GM12874 (cell line): ENCODE measurements at regions not wholly inside any gene's neighbourhood (a gene's known extent, or its start where the extent isn't known, plus 50 kb on each side); places are given as distances from the start of the nearest gene placed in this dataset.

Experiments used
- TF ChIP-seq, protein P1 (sequence below): IDR thresholded peaks from 2 replicates; pipeline ENCODE4 v1.5.1; 2011; ENCODE audit warnings: low read depth, mild to moderate bottlenecking, control low read depth, low read length, moderate library complexity; ENCODE audit not compliant: insufficient read depth

DNA sequence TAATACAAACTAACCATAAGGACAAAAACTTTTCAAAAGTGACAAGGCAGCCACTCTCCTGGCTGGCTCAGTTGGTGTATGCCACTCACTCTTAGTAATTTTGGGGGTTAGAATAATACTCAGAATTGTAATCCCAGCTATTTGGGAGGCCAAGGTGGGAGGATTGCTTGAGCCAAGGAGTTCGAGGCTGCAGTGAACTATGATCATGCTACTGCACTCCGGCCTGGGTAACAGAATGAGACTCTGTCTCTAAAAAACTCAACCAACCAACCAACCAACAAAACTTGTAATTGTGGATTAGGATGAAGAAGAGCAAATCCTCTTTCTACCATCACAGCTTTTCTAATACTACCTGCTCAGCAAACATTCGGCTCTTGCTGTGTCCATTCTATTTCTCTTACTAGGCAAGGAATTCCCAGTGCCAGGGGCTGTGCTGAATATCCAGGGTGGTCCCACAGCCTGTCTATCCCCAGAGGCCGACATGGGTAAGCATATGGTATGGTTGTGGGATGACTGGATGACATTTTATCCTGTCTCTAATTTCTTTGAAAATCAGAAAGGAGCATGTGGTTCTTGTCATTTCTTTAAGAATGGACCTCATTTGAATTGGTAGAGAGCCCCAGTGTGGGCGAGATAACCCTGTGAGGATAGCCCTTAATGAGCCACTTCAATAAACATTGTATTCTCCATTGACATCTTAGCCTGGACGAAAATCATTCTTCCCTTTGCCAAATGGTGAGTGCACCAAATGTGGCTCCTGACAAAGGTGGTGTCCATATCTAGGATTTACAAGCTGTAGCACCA is 220.1 kb downstream of the MYCN start:
- TF ChIP-seq, protein P1, sequence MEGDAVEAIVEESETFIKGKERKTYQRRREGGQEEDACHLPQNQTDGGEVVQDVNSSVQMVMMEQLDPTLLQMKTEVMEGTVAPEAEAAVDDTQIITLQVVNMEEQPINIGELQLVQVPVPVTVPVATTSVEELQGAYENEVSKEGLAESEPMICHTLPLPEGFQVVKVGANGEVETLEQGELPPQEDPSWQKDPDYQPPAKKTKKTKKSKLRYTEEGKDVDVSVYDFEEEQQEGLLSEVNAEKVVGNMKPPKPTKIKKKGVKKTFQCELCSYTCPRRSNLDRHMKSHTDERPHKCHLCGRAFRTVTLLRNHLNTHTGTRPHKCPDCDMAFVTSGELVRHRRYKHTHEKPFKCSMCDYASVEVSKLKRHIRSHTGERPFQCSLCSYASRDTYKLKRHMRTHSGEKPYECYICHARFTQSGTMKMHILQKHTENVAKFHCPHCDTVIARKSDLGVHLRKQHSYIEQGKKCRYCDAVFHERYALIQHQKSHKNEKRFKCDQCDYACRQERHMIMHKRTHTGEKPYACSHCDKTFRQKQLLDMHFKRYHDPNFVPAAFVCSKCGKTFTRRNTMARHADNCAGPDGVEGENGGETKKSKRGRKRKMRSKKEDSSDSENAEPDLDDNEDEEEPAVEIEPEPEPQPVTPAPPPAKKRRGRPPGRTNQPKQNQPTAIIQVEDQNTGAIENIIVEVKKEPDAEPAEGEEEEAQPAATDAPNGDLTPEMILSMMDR = no peak

DNA sequence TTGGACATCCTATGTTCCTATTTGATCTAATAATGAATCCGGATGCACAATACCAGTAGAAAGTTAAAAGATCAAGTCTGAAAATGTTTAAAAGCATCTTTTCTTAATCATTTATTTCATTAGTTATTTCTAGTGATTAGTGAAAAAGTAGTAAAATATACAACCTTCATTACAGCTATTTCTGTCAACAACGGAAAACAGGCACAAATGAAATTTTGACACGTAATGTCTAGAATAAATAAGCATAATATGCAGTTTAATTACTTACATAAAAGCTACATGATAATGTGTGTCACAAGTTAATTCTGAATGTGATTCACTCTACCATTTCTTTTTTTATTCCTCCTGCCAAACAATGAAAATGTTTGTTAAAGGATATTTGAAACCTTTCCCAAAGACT is 216.1 kb downstream of the MYCN start:
- TF ChIP-seq, protein P1 = no peak

DNA sequence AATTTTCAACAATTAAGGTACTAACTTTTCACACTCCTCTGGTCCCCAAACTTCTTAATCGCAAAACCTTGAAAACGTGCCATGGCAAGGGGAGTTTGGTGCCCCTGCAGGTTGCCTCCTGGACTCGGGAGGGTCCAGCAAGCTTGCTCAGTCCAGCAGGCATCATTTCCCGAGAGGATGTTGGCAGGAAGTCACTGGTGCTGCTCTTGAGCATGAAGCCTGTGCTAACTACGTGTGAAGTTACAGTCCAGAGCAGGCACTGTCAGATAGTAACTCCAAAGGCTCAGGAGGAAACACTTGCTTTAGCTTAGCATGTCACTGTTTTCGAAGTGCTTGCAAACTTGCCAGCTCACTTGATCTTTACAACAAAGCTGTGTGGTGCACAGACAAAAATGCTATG is 215.4 kb downstream of the MYCN start:
- TF ChIP-seq, protein P1 = no peak

DNA sequence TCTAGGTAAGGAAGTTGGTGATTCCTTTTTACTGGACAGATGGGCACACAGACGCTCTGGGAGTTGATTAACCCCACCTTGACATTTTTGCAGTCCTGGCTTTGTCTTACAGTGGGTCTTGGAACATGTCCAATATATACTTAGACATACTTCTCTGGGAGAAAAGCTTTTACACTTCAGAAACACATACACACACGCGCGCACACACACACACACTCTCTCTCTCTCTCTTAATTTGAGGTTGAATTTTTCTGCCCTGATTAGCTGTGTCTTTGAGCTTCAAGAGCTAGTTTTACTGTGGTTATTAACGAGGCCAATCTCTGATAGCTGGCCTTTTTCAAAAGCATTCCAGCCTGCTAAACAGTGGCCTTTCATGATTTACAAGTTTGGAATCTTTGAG is 215.0 kb downstream of the MYCN start:
- TF ChIP-seq, protein P1 = no peak

DNA sequence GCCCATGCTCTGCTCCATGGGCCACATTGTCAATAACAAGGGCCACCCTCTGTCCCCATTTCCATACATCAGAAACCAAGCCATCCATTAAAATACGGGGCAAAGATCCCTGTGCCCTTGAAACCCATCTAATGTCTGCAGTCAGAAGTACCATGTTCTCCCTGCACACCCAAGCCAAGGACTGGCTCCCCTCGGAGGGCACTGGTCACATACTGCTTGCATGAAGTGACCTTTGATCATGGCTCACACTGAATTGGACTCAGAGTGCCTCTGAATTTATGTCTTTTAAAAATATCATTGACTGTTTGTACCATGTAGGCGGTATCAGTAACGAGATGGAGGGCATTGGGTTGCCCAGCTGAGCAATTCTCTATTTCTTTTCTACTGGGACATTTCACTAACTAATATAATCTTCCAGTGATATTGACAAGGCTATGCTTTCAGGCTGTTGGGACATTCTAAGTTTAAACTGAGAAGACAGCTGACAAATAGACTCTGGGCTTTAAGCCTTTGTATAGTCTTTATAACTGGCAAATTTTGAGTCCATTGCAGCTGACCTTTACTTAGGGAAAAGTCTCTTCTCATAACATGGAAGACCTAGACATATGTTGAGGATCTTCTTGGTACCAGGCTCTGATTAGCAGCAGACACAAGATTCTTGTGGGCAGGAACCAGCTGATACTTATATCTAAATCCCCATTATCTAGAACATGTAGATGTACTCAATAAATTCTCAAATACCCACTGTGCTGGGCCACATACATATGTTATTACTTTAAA is 214.3 kb downstream of the MYCN start:
- TF ChIP-seq, protein P1 = no peak

DNA sequence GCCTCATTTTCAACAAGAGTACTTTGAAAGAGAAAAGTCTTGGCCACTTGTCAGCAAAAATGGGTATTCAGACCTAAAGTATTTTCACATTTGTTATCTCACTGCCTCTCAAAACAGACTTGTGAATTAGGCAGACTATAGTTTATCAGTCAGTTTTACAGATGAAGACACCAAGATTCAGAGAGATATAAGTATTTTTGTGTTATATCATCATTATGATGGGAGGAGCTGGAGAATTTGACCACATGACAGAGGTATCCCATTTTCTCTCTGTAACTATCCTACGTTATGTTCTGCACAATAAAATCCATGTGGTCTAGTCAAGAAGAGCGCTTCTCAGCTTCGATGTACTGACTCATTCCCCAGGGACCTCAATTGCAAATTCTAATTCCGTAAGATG is 213.7 kb downstream of the MYCN start:
- TF ChIP-seq, protein P1 = no peak

DNA sequence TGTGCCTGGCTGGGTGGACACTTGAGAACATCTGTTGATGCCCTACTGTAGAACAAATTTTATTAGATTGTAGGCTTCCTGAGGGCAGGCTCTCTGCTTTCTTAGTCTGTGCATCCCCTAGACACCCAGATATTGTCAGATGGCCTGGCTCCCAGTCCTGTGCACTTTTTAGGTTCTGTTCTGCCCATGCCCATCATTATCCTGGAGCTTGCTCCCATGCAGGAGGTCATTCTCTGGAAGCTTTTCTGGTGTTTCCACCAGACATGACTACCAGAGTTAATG is 213.3 kb downstream of the MYCN start:
- TF ChIP-seq, protein P1 = no peak
